ENCODE measurements at regions not wholly inside any gene's neighbourhood (a gene's known extent, or its start where the extent isn't known, plus 50 kb on each side); places are given as distances from the start of the nearest gene placed in this dataset.

DNA sequence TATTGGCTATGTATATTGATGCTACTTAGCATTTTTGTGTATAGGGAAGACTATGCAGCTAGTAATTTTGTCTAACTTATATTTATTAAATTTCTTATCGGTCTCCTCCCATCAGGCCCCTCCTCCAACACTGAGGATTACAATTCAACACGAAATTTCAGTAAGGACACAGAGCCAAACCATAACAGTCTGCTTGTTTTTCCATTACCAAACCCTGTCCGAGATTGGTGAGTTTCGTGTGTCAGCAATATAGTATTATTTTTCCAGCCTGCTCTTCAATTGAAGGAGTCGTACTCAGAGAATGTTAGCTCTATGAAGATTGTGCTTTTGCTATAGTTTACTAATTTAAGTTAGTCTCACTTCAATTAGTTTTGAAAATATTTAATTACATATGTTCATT is 1495.3 kb downstream of the MRPL39 start:
- H3K23me2 ChIP-seq (ENCODE audit: low read depth, low read length): no peaks in the 10 kb centered on the region
- no peak overlapping the region for H3K27ac ChIP-seq (ENCODE audit: low read depth, low read length)
- no peak overlapping the region for H4K5ac ChIP-seq (ENCODE audit: insufficient read length, low read depth, low read length)
- no peak overlapping the region for H2AFZ ChIP-seq (ENCODE audit: low read length)
- H2AK5ac ChIP-seq (ENCODE audit: low read depth, low read length): no peak overlapping the region
- FAIRE-seq (no peak), DNase-seq (ENCODE audit: low read depth in 1 of 2, low spot score in 2 of 2) (no peak)
- ChIA-PET POLR2A (ENCODE audit: partially characterized antibody) (no interaction called here), CTCF (ENCODE audit: partially characterized antibody) (interaction anchor here (0.6 to 1.0 kb wide), 2 partner anchors 66 to 510 kb away, joined by 3 to 4 read pairs; no protein-coding TSS in a partner anchor)
- H3K79me1 ChIP-seq (ENCODE audit: low read depth, low read length): no peaks in the 10 kb centered on the region
- H2BK15ac ChIP-seq (ENCODE audit: low read length): no peak overlapping the region
- no peak for TF ChIP-seq YY1 (IDR thresholded peaks at IDR 0.05; ENCODE audit: low read depth, low read length)
- H3K14ac ChIP-seq (ENCODE audit: insufficient read length): no peak overlapping the region
- H2BK20ac ChIP-seq (ENCODE audit: low read length): no peak overlapping the region
- H3K79me2 ChIP-seq (ENCODE audit: control insufficient read depth in 1 of 2, insufficient read depth in 2 of 2, low read length in 2 of 2): no peaks in the 10 kb centered on the region
- no peak overlapping the region for H2BK5ac ChIP-seq (ENCODE audit: low read depth, low read length)
- H3K4me3 ChIP-seq (ENCODE audit: extremely low read depth in 1 of 4, insufficient read depth in 2 of 4, low read depth in 3 of 4, low read length in 4 of 4): no peak overlapping the region
- no peak overlapping the region for H3K9ac ChIP-seq (replicated peaks in 1 of 4; ENCODE audit: extremely low read depth in 1 of 4, low read depth in 3 of 4, low read length in 3 of 4)
- H3K4me2 ChIP-seq (ENCODE audit: insufficient read depth in 1 of 2, low read depth in 2 of 2, low read length in 2 of 2): no peak overlapping the region
- WGBS, 2 experiments (ENCODE audit: extremely low coverage in 1 of 2, insufficient coverage in 1 of 2, insufficient read length in 1 of 2, insufficient replicate concordance in 2 of 2, low coverage in 1 of 2, low lambda C conversion rate in 2 of 2, missing lambda C conversion rate in 1 of 2): 60% methylated on average over 5 of the region's 5 CpGs; no CpG with 5 or more reads in 1 of the 2 experiments
- no peak overlapping the region for H3K56ac ChIP-seq (replicated peaks; ENCODE audit: insufficient read length, low read depth, low read length)
- H4K20me1 ChIP-seq (replicated peaks in 1 of 2; ENCODE audit: control insufficient read depth in 1 of 2, insufficient read depth in 2 of 2, low read length in 2 of 2): no peaks in the 10 kb centered on the region
- H3K18ac ChIP-seq (ENCODE audit: extremely low read depth, low read length): no peak overlapping the region
- H2BK12ac ChIP-seq (ENCODE audit: low read depth, low read length): no peak overlapping the region
- no peaks in the 10 kb centered on the region for H3K36me3 ChIP-seq (ENCODE audit: control insufficient read depth in 2 of 4, insufficient read depth in 4 of 4, low read length in 3 of 4)
- H2BK120ac ChIP-seq (replicated peaks; ENCODE audit: low read depth, low read length): no peak overlapping the region
- no peaks in the 10 kb centered on the region for H3K4me1 ChIP-seq (replicated peaks in 1 of 4; ENCODE audit: control insufficient read depth in 3 of 4, insufficient read depth in 4 of 4, low read length in 3 of 4)
- no peak overlapping the region for H3K4ac ChIP-seq (replicated peaks; ENCODE audit: insufficient read length, low read depth, low read length)
- no peak overlapping the region for H4K91ac ChIP-seq (replicated peaks; ENCODE audit: insufficient read length, low read length)
- H3K9me3 ChIP-seq (ENCODE audit: insufficient read depth in 2 of 2, low read depth in 1 of 2, low read length in 1 of 2): peaks cover 3 to 9% of the 10 kb centered on the region in 2 experiments; a peak in 2 of 4 replicates
- H3K27me3 ChIP-seq (replicated peaks in 1 of 4; ENCODE audit: control insufficient read depth in 3 of 4, extremely low read depth in 1 of 4, insufficient read depth in 3 of 4, low read length in 3 of 4): no peaks in the 10 kb centered on the region
- H4K8ac ChIP-seq (ENCODE audit: extremely low read depth, insufficient read depth, low read length): no peak overlapping the region
- no peak overlapping the region for H3K23ac ChIP-seq (ENCODE audit: insufficient read length)
